ENCODE measurements at regions not wholly inside any gene's neighbourhood (a gene's known extent, or its start where the extent isn't known, plus 50 kb on each side); places are given as distances from the start of the nearest gene placed in this dataset.

GRCh38 chr5:57034201-57034916, 82.4 kb upstream of the MIER3 start:
- H3K4me1 ChIP-seq (ENCODE audit: control insufficient read depth, insufficient read depth, low read length): no peaks in the 10 kb centered on the region
- H3K36me3 ChIP-seq (ENCODE audit: control insufficient read depth, insufficient read depth, low read length, severe bottlenecking): no peaks in the 10 kb centered on the region
- no peak overlapping the region for H3K4me3 ChIP-seq (ENCODE audit: low read length)
- DNase-seq (ENCODE audit: low read depth): no peak
- no peak overlapping the region for H3K9ac ChIP-seq (ENCODE audit: low read length)
- no peaks in the 10 kb centered on the region for H3K9me3 ChIP-seq (ENCODE audit: control insufficient read depth, low read length)
- no peaks in the 10 kb centered on the region for H3K27me3 ChIP-seq (replicated peaks; ENCODE audit: control insufficient read depth, insufficient read depth, low read length)

GRCh38 chr5:57035955-57036354, 84.0 kb upstream of the MIER3 start:
- Histone ChIP-seq H3K36me3 (ENCODE audit: control insufficient read depth, insufficient read depth, low read length, severe bottlenecking) (no peaks in the 10 kb centered on the region), H3K27me3 (replicated peaks; ENCODE audit: control insufficient read depth, insufficient read depth, low read length) (no peaks in the 10 kb centered on the region), H3K4me1 (ENCODE audit: control insufficient read depth, insufficient read depth, low read length) (no peaks in the 10 kb centered on the region), H3K9ac (ENCODE audit: low read length) (no peak overlapping the region), H3K9me3 (ENCODE audit: control insufficient read depth, low read length) (no peaks in the 10 kb centered on the region), H3K4me3 (ENCODE audit: low read length) (no peak overlapping the region)
- DNase-seq (ENCODE audit: low read depth): no peak

GRCh38 chr5:57036761-57037160, 84.8 kb upstream of the MIER3 start:
- no peak for DNase-seq (ENCODE audit: low read depth)

GRCh38 chr5:57037355-57037754, 85.4 kb upstream of the MIER3 start:
- H3K9ac ChIP-seq (ENCODE audit: low read length): no peak overlapping the region
- H3K9me3 ChIP-seq (ENCODE audit: control insufficient read depth, low read length): no peaks in the 10 kb centered on the region
- H3K4me1 ChIP-seq (ENCODE audit: control insufficient read depth, insufficient read depth, low read length): no peaks in the 10 kb centered on the region
- H3K36me3 ChIP-seq (ENCODE audit: control insufficient read depth, insufficient read depth, low read length, severe bottlenecking): no peaks in the 10 kb centered on the region
- H3K4me3 ChIP-seq (ENCODE audit: low read length): no peak overlapping the region
- H3K27me3 ChIP-seq (replicated peaks; ENCODE audit: control insufficient read depth, insufficient read depth, low read length): no peaks in the 10 kb centered on the region
- no peak for DNase-seq (ENCODE audit: low read depth)

More at GRCh38 chr5:57036761-57037160, 84.8 kb upstream of the MIER3 start:
- Histone ChIP-seq H3K27me3 (replicated peaks; ENCODE audit: control insufficient read depth, insufficient read depth, low read length) (no peaks in the 10 kb centered on the region), H3K9me3 (ENCODE audit: control insufficient read depth, low read length) (no peaks in the 10 kb centered on the region), H3K4me1 (ENCODE audit: control insufficient read depth, insufficient read depth, low read length) (no peaks in the 10 kb centered on the region), H3K36me3 (ENCODE audit: control insufficient read depth, insufficient read depth, low read length, severe bottlenecking) (no peaks in the 10 kb centered on the region), H3K4me3 (ENCODE audit: low read length) (no peak overlapping the region), H3K9ac (ENCODE audit: low read length) (no peak overlapping the region)

- Histone ChIP-seq H3K4me1 (ENCODE audit: control insufficient read depth, insufficient read depth, low read length) (no peaks in the 10 kb centered on the region), H3K9me3 (ENCODE audit: control insufficient read depth, low read length) (no peaks in the 10 kb centered on the region), H3K27me3 (replicated peaks; ENCODE audit: control insufficient read depth, insufficient read depth, low read length) (no peaks in the 10 kb centered on the region), H3K9ac (ENCODE audit: low read length) (no peak overlapping the region), H3K4me3 (ENCODE audit: low read length) (no peak overlapping the region), H3K36me3 (ENCODE audit: control insufficient read depth, insufficient read depth, low read length, severe bottlenecking) (no peaks in the 10 kb centered on the region)
- DNase-seq (ENCODE audit: low read depth): no peak
Measured at GRCh38 chr5:57041570-57041969, 89.6 kb upstream of the MIER3 start.

- Histone ChIP-seq H3K9me3 (ENCODE audit: control insufficient read depth, low read length) (no peaks in the 10 kb centered on the region), H3K4me1 (ENCODE audit: control insufficient read depth, insufficient read depth, low read length) (no peaks in the 10 kb centered on the region), H3K36me3 (ENCODE audit: control insufficient read depth, insufficient read depth, low read length, severe bottlenecking) (no peaks in the 10 kb centered on the region), H3K27me3 (replicated peaks; ENCODE audit: control insufficient read depth, insufficient read depth, low read length) (no peaks in the 10 kb centered on the region), H3K4me3 (ENCODE audit: low read length) (no peak overlapping the region), H3K9ac (ENCODE audit: low read length) (no peak overlapping the region)
- no peak for DNase-seq (ENCODE audit: low read depth)
Measured at GRCh38 chr5:57042524-57042931, 90.6 kb upstream of the MIER3 start.

GRCh38 chr5:57054135-57054534, 102.2 kb upstream of the MIER3 start:
- no peaks in the 10 kb centered on the region for H3K9me3 ChIP-seq (ENCODE audit: control insufficient read depth, low read length)
- H3K9ac ChIP-seq (ENCODE audit: low read length): no peak overlapping the region
- H3K4me3 ChIP-seq (ENCODE audit: low read length): no peak overlapping the region
- H3K4me1 ChIP-seq (ENCODE audit: control insufficient read depth, insufficient read depth, low read length): no peaks in the 10 kb centered on the region
- H3K27me3 ChIP-seq (replicated peaks; ENCODE audit: control insufficient read depth, insufficient read depth, low read length): peaks cover 5% of the 10 kb centered on the region
- H3K36me3 ChIP-seq (ENCODE audit: control insufficient read depth, insufficient read depth, low read length, severe bottlenecking): no peaks in the 10 kb centered on the region
- DNase-seq (ENCODE audit: low read depth): no peak

- H3K4me1 ChIP-seq (ENCODE audit: control insufficient read depth, insufficient read depth, low read length): no peaks in the 10 kb centered on the region
- no peak overlapping the region for H3K4me3 ChIP-seq (ENCODE audit: low read length)
- no peaks in the 10 kb centered on the region for H3K9me3 ChIP-seq (ENCODE audit: control insufficient read depth, low read length)
- H3K9ac ChIP-seq (ENCODE audit: low read length): no peak overlapping the region
- no peak for DNase-seq (ENCODE audit: low read depth)
- H3K27me3 ChIP-seq (replicated peaks; ENCODE audit: control insufficient read depth, insufficient read depth, low read length): peaks cover 2% of the 10 kb centered on the region
- H3K36me3 ChIP-seq (ENCODE audit: control insufficient read depth, insufficient read depth, low read length, severe bottlenecking): no peaks in the 10 kb centered on the region
Measured at GRCh38 chr5:57054671-57055070, 102.7 kb upstream of the MIER3 start.

GRCh38 chr5:57055731-57056130, 103.8 kb upstream of the MIER3 start:
- no peak overlapping the region for H3K4me3 ChIP-seq (ENCODE audit: low read length)
- no peak overlapping the region for H3K9ac ChIP-seq (ENCODE audit: low read length)
- DNase-seq (ENCODE audit: low read depth): no peak
- H3K36me3 ChIP-seq (ENCODE audit: control insufficient read depth, insufficient read depth, low read length, severe bottlenecking): no peaks in the 10 kb centered on the region
- no peaks in the 10 kb centered on the region for H3K27me3 ChIP-seq (replicated peaks; ENCODE audit: control insufficient read depth, insufficient read depth, low read length)
- H3K4me1 ChIP-seq (ENCODE audit: control insufficient read depth, insufficient read depth, low read length): no peaks in the 10 kb centered on the region
- H3K9me3 ChIP-seq (ENCODE audit: control insufficient read depth, low read length): no peaks in the 10 kb centered on the region

- H3K36me3 ChIP-seq (ENCODE audit: control insufficient read depth, insufficient read depth, low read length, severe bottlenecking): no peaks in the 10 kb centered on the region
- no peak for DNase-seq (ENCODE audit: low read depth)
- no peaks in the 10 kb centered on the region for H3K27me3 ChIP-seq (replicated peaks; ENCODE audit: control insufficient read depth, insufficient read depth, low read length)
- no peaks in the 10 kb centered on the region for H3K4me1 ChIP-seq (ENCODE audit: control insufficient read depth, insufficient read depth, low read length)
- H3K9me3 ChIP-seq (ENCODE audit: control insufficient read depth, low read length): peaks cover 4% of the 10 kb centered on the region
- no peak overlapping the region for H3K4me3 ChIP-seq (ENCODE audit: low read length)
- no peak overlapping the region for H3K9ac ChIP-seq (ENCODE audit: low read length)
Measured at GRCh38 chr5:57063773-57064172, 110.1 kb upstream of the GPBP1 start.

GRCh38 chr5:57066924-57067596, 106.8 kb upstream of the GPBP1 start:
- no peak overlapping the region for H3K9ac ChIP-seq (ENCODE audit: low read length)
- no peaks in the 10 kb centered on the region for H3K36me3 ChIP-seq (ENCODE audit: control insufficient read depth, insufficient read depth, low read length, severe bottlenecking)
- peaks cover 13% of the 10 kb centered on the region for H3K9me3 ChIP-seq (ENCODE audit: control insufficient read depth, low read length)
- no peaks in the 10 kb centered on the region for H3K27me3 ChIP-seq (replicated peaks; ENCODE audit: control insufficient read depth, insufficient read depth, low read length)
- no peak overlapping the region for H3K4me3 ChIP-seq (ENCODE audit: low read length)
- no peak for DNase-seq (ENCODE audit: low read depth)
- no peaks in the 10 kb centered on the region for H3K4me1 ChIP-seq (ENCODE audit: control insufficient read depth, insufficient read depth, low read length)

GRCh38 chr5:57067597-57067924, 106.3 kb upstream of the GPBP1 start:
- H3K9ac ChIP-seq (ENCODE audit: low read length): no peak overlapping the region
- H3K36me3 ChIP-seq (ENCODE audit: control insufficient read depth, insufficient read depth, low read length, severe bottlenecking): no peaks in the 10 kb centered on the region
- no peaks in the 10 kb centered on the region for H3K27me3 ChIP-seq (replicated peaks; ENCODE audit: control insufficient read depth, insufficient read depth, low read length)
- DNase-seq (ENCODE audit: low read depth): peak; percentile 11
- H3K9me3 ChIP-seq (ENCODE audit: control insufficient read depth, low read length): peaks cover 13% of the 10 kb centered on the region
- H3K4me1 ChIP-seq (ENCODE audit: control insufficient read depth, insufficient read depth, low read length): no peaks in the 10 kb centered on the region
- H3K4me3 ChIP-seq (ENCODE audit: low read length): no peak overlapping the region
